Prostate gland (tissue), 2 donors: ENCODE measurements at regions not wholly inside any gene's neighbourhood (a gene's known extent, or its start where the extent isn't known, plus 50 kb on each side); places are given as distances from the start of the nearest gene placed in this dataset.

Experiments
- CTCF ChIP-seq, 4 experiments: fragments of 200-600 bp in 2 of 4; fragments of 450-650 bp in 2 of 4; sonication (generic) in 2 of 4; IDR thresholded peaks; 1 replicate in 3 of 4; 2 replicates in 1 of 4; pipeline ENCODE4 v1.5.1; 2016 to 2019; ENCODE audit warnings: antibody characterized with exemption in 4 of 4, mild to moderate bottlenecking in 2 of 4, moderate library complexity in 2 of 4
- POLR2A ChIP-seq: fragments of 450-650 bp; IDR thresholded peaks from one replicate; pipeline ENCODE4 v1.6.1; 2016; ENCODE audit warnings: antibody characterized with exemption, mild to moderate bottlenecking
- POLR2AphosphoS5 ChIP-seq: sonication (generic); formaldehyde crosslinking; IDR thresholded peaks from one replicate; pipeline ENCODE4 v1.6.1; 2017; ENCODE audit warnings: antibody characterized with exemption

GRCh38 chr7:86963599-86964230 lies 95.7 kb downstream of the ELAPOR2 start:
- TF ChIP-seq POLR2A (no peak), CTCF (IDR thresholded peaks at IDR 0.05) (no peak), POLR2AphosphoS5 (no peak)
